H1 (cell line): ENCODE measurements at regions not wholly inside any gene's neighbourhood (a gene's known extent, or its start where the extent isn't known, plus 50 kb on each side); places are given as distances from the start of the nearest gene placed in this dataset.

ENCODE experiments used
- CTCF ChIA-PET: fragments of 300-600 bp; sonication (Branson Sonifier 250); formaldehyde crosslinking; loops from one replicate; lab custom pipeline; 2021; ENCODE audit not compliant: partially characterized antibody; lab: Charles Lee
- POLR2A ChIA-PET: fragments of 300-600 bp; sonication (Branson Sonifier 250); formaldehyde crosslinking; loops from one replicate; lab custom pipeline; 2021; ENCODE audit warnings: inconsistent platforms; ENCODE audit not compliant: partially characterized antibody; lab: Charles Lee
- DNase-seq, 2 experiments: peaks; one replicate each; pipeline versions ENCODE4 v3.0.0 to v3.0.0-alpha.2; 2010 to 2022; ENCODE audit warnings: low spot score in 2 of 2, low read depth in 1 of 2, mixed read lengths in 1 of 2
- FAIRE-seq: peaks from 2 replicates; lab custom pipeline; 2011; peaks lifted over from hg19 to GRCh38; lab: Jason Lieb, UNC
- H2AFZ ChIP-seq: 2 replicates; pipeline ENCODE4 v1.8.1; 2012; ENCODE audit warnings: low read length, inconsistent platforms
- H2AK5ac ChIP-seq: 2 replicates; pipeline ENCODE4 v1.6.1; 2013; ENCODE audit warnings: low read depth, low read length
- H2BK120ac ChIP-seq: replicated peaks from 2 replicates; pipeline ENCODE3; 2013; ENCODE audit warnings: low read depth, low read length, inconsistent platforms
- H2BK12ac ChIP-seq: 2 replicates; pipeline ENCODE4 v1.6.1; 2013; ENCODE audit warnings: low read depth, low read length
- H2BK15ac ChIP-seq: 2 replicates; pipeline ENCODE4 v1.6.1; 2013; ENCODE audit warnings: low read length
- H2BK20ac ChIP-seq: 2 replicates; pipeline ENCODE4 v1.6.1; 2013; ENCODE audit warnings: low read length
- H2BK5ac ChIP-seq: 2 replicates; pipeline ENCODE4 v1.6.1; 2013; ENCODE audit warnings: low read depth, low read length
- H3K14ac ChIP-seq: 2 replicates; pipeline ENCODE4 v1.6.1; 2013; ENCODE audit warnings: inconsistent platforms; ENCODE audit not compliant: insufficient read length
- H3K18ac ChIP-seq: 2 replicates; pipeline ENCODE4 v1.6.1; 2013; ENCODE audit warnings: low read length; ENCODE audit errors: extremely low read depth
- H3K23ac ChIP-seq: 2 replicates; pipeline ENCODE4 v1.6.1; 2013; ENCODE audit warnings: inconsistent platforms; ENCODE audit not compliant: insufficient read length
- H3K23me2 ChIP-seq: 2 replicates; pipeline ENCODE4 v1.6.1; 2013; ENCODE audit warnings: low read depth, low read length
- H3K27ac ChIP-seq: 2 replicates; pipeline ENCODE4 v1.6.1; 2011; ENCODE audit warnings: low read depth, low read length, inconsistent platforms
- H3K27me3 ChIP-seq, 4 experiments: replicated peaks in 1 of 4; 1 replicate in 1 of 4; 2 replicates in 3 of 4; pipeline versions ENCODE4 v1.6.1 to v1.8.1; 2011 to 2013; ENCODE audit warnings: low read length in 3 of 4, mild to moderate bottlenecking in 3 of 4, inconsistent platforms in 2 of 4, mixed read lengths in 2 of 4, moderate library complexity in 1 of 4; ENCODE audit not compliant: control insufficient read depth in 3 of 4, insufficient read depth in 3 of 4; ENCODE audit errors: extremely low read depth in 1 of 4
- H3K36me3 ChIP-seq, 4 experiments: 2 replicates each; pipeline versions ENCODE4 v1.6.1 to v1.8.1; 2011 to 2013; ENCODE audit warnings: mild to moderate bottlenecking in 4 of 4, low read length in 3 of 4, moderate library complexity in 2 of 4, control low read depth in 1 of 4, inconsistent platforms in 1 of 4; ENCODE audit not compliant: insufficient read depth in 4 of 4, control insufficient read depth in 2 of 4
- H3K4ac ChIP-seq: replicated peaks from 2 replicates; pipeline ENCODE3; 2013; ENCODE audit warnings: low read length, low read depth, mixed read lengths, inconsistent platforms; ENCODE audit not compliant: insufficient read length
- H3K4me1 ChIP-seq, 4 experiments: replicated peaks in 1 of 4; 1 replicate in 1 of 4; 2 replicates in 3 of 4; pipeline versions ENCODE4 v1.6.1 to v1.8.1; 2011 to 2013; ENCODE audit warnings: low read length in 3 of 4, inconsistent platforms in 2 of 4, mixed read lengths in 1 of 4; ENCODE audit not compliant: insufficient read depth in 4 of 4, control insufficient read depth in 3 of 4
- H3K4me2 ChIP-seq, 2 experiments: 2 replicates each; pipeline versions ENCODE4 v1.6.1 to v1.8.1; 2011 to 2013; ENCODE audit warnings: low read depth in 2 of 2, low read length in 2 of 2, control low read depth in 1 of 2, inconsistent platforms in 1 of 2, mild to moderate bottlenecking in 1 of 2; ENCODE audit not compliant: insufficient read depth in 1 of 2
- H3K4me3 ChIP-seq, 4 experiments: fragments of 200-600, 300-600 bp in 1 of 4; sonication (generic), shearing (Covaris generic), sonication (Bioruptor Twin) in 1 of 4; 2 replicates each; pipeline versions ENCODE4 v1.5.1 to v1.8.1; 2011 to 2016; ENCODE audit warnings: low read length in 4 of 4, low read depth in 3 of 4, control low read depth in 2 of 4, inconsistent platforms in 2 of 4, mild to moderate bottlenecking in 2 of 4, mixed read lengths in 1 of 4, moderate library complexity in 1 of 4; ENCODE audit not compliant: insufficient read depth in 2 of 4; ENCODE audit errors: extremely low read depth in 1 of 4
- H3K56ac ChIP-seq: replicated peaks from 2 replicates; pipeline ENCODE3; 2013; ENCODE audit warnings: low read depth, mild to moderate bottlenecking, mixed read lengths, low read length, inconsistent platforms; ENCODE audit not compliant: insufficient read length
- H3K79me1 ChIP-seq: 2 replicates; pipeline ENCODE4 v1.6.1; 2013; ENCODE audit warnings: low read depth, low read length, control low read depth
- H3K79me2 ChIP-seq, 2 experiments: 2 replicates each; pipeline versions ENCODE4 v1.6.1 to v1.8.1; 2012 to 2013; ENCODE audit warnings: low read length in 2 of 2, mild to moderate bottlenecking in 2 of 2, inconsistent platforms in 1 of 2; ENCODE audit not compliant: insufficient read depth in 2 of 2, control insufficient read depth in 1 of 2
- H3K9ac ChIP-seq, 4 experiments: replicated peaks in 1 of 4; 1 replicate in 1 of 4; 2 replicates in 3 of 4; pipeline versions ENCODE4 v1.6.1 to v1.8.1; 2011 to 2013; ENCODE audit warnings: low read depth in 3 of 4, low read length in 3 of 4, control low read depth in 2 of 4, mild to moderate bottlenecking in 2 of 4, moderate library complexity in 2 of 4, inconsistent platforms in 1 of 4; ENCODE audit errors: extremely low read depth in 1 of 4
- H3K9me3 ChIP-seq, 2 experiments: 2 replicates each; pipeline versions ENCODE4 v1.6.1 to v1.8.1; 2012 to 2013; ENCODE audit warnings: mild to moderate bottlenecking in 2 of 2, moderate library complexity in 2 of 2, control low read depth in 1 of 2, inconsistent platforms in 1 of 2, low read depth in 1 of 2, low read length in 1 of 2, mixed read lengths in 1 of 2; ENCODE audit not compliant: insufficient read depth in 2 of 2
- H4K20me1 ChIP-seq, 2 experiments: replicated peaks in 1 of 2; 2 replicates each; pipeline versions ENCODE3 to v1.8.1; 2011 to 2013; ENCODE audit warnings: inconsistent platforms in 2 of 2, low read length in 2 of 2, mild to moderate bottlenecking in 1 of 2; ENCODE audit not compliant: insufficient read depth in 2 of 2, control insufficient read depth in 1 of 2
- H4K5ac ChIP-seq: 2 replicates; pipeline ENCODE4 v1.6.1; 2013; ENCODE audit warnings: low read length, low read depth, mixed read lengths, inconsistent platforms; ENCODE audit not compliant: insufficient read length
- H4K8ac ChIP-seq: 2 replicates; pipeline ENCODE4 v1.8.0; 2013; ENCODE audit warnings: mild to moderate bottlenecking, moderate library complexity, low read length, inconsistent platforms; ENCODE audit not compliant: insufficient read depth; ENCODE audit errors: extremely low read depth
- H4K91ac ChIP-seq: replicated peaks from 2 replicates; pipeline ENCODE3; 2013; ENCODE audit warnings: low read length, mixed read lengths, inconsistent platforms; ENCODE audit not compliant: insufficient read length
- ATF2 ChIP-seq: IDR thresholded peaks from 2 replicates; pipeline ENCODE4 v1.6.1; 2012; ENCODE audit warnings: low read length, inconsistent platforms
- BACH1 ChIP-seq: IDR thresholded peaks from 2 replicates; pipeline ENCODE4 v1.6.1; 2012; ENCODE audit warnings: low read length, improper control_type of control experiment
- BCL11A ChIP-seq, 2 experiments: IDR thresholded peaks; one replicate each; pipeline ENCODE4 v1.6.1; 2011; ENCODE audit warnings: low read depth in 2 of 2, low read length in 2 of 2, mild to moderate bottlenecking in 2 of 2
- CBX5 ChIP-seq: fragments of 300-800, 300-1000 bp; sonication (generic); IDR thresholded peaks from 2 replicates; pipeline ENCODE4 v1.7.1; 2016; ENCODE audit warnings: antibody characterized with exemption, low read length, low read depth
- EGR1 ChIP-seq: IDR thresholded peaks from 2 replicates; pipeline ENCODE4 v1.6.1; 2011; ENCODE audit warnings: low read depth, low read length, borderline replicate concordance
- GTF2F1 ChIP-seq: IDR thresholded peaks from 2 replicates; pipeline ENCODE4 v1.6.1; 2012; ENCODE audit warnings: low read depth, low read length, improper control_type of control experiment, borderline replicate concordance
- KDM4A ChIP-seq: IDR thresholded peaks from one replicate; pipeline ENCODE4 v1.7.1; 2012; ENCODE audit warnings: low read depth, mild to moderate bottlenecking, moderate library complexity, low read length, inconsistent platforms; ENCODE audit not compliant: severe bottlenecking
- RAD21 ChIP-seq, 2 experiments: IDR thresholded peaks in 1 of 2; conservative IDR thresholded peaks in 1 of 2; 2 replicates each; pipeline ENCODE4 v1.6.1; 2011; ENCODE audit warnings: low read depth in 2 of 2, low read length in 2 of 2, improper control_type of control experiment in 1 of 2, inconsistent platforms in 1 of 2, mild to moderate bottlenecking in 1 of 2, moderate library complexity in 1 of 2
- SIN3A ChIP-seq, 2 experiments: IDR thresholded peaks in 1 of 2; conservative IDR thresholded peaks in 1 of 2; 2 replicates each; pipeline ENCODE4 v1.6.1; 2011 to 2012; ENCODE audit warnings: low read length in 2 of 2, improper control_type of control experiment in 1 of 2, low read depth in 1 of 2, mild to moderate bottlenecking in 1 of 2
- TEAD4 ChIP-seq: IDR thresholded peaks from 2 replicates; pipeline ENCODE4 v1.6.1; 2012; ENCODE audit warnings: low read depth, low read length, inconsistent platforms, mixed read lengths
- YY1 ChIP-seq: IDR thresholded peaks from 2 replicates; pipeline ENCODE4 v1.6.1; 2011; ENCODE audit warnings: low read depth, mild to moderate bottlenecking, low read length
- WGBS, 2 experiments: shearing (Covaris generic) in 1 of 2; methylation state at CpG; one replicate each; pipeline versions ENCODE4 v1.1.6 to v1.1.7; 2013 to 2015; ENCODE audit warnings: low lambda C conversion rate in 2 of 2, mixed read lengths in 2 of 2, inconsistent platforms in 1 of 2, low coverage in 1 of 2, missing lambda C conversion rate in 1 of 2; ENCODE audit not compliant: insufficient replicate concordance in 2 of 2, insufficient coverage in 1 of 2, insufficient read length in 1 of 2; ENCODE audit errors: extremely low coverage in 1 of 2, missing lambda C conversion rate in 1 of 2; 5-methylcytosine and 5-hydroxymethylcytosine counted together

- H4K8ac ChIP-seq, result no peak overlapping the region
- no peak overlapping the region for H2BK5ac ChIP-seq
- WGBS, 2 experiments, result 85% methylated on average over 10 of the region's 10 CpGs; no CpG with 5 or more reads in 1 of the 2 experiments
- H3K36me3 ChIP-seq, result no peaks in the 10 kb centered on the region
- no peaks in the 10 kb centered on the region for H3K79me2 ChIP-seq
- no peak overlapping the region for H2BK12ac ChIP-seq
- H3K27ac ChIP-seq, result no peak overlapping the region
- H2BK15ac ChIP-seq, result no peak overlapping the region
- no peak overlapping the region for H3K23ac ChIP-seq
- CTCF ChIA-PET, result no interaction called here
- H4K91ac ChIP-seq, result no peak overlapping the region
- no peak overlapping the region for H2AK5ac ChIP-seq
- H2AFZ ChIP-seq, result no peak overlapping the region
- POLR2A ChIA-PET, result no interaction called here
- H3K9ac ChIP-seq, result no peak overlapping the region
- H3K4ac ChIP-seq, result no peak overlapping the region
- no peaks in the 10 kb centered on the region for H3K4me1 ChIP-seq
- no peak overlapping the region for H3K18ac ChIP-seq
- H4K20me1 ChIP-seq, result no peaks in the 10 kb centered on the region
- DNase-seq (no peak), FAIRE-seq (no peak)
- no peaks in the 10 kb centered on the region for H3K9me3 ChIP-seq
- H3K14ac ChIP-seq, result no peak overlapping the region
- H2BK120ac ChIP-seq, result no peak overlapping the region
- no peaks in the 10 kb centered on the region for H3K79me1 ChIP-seq
- H4K5ac ChIP-seq, result no peak overlapping the region
- no peak overlapping the region for H3K4me2 ChIP-seq
- no peaks in the 10 kb centered on the region for H3K23me2 ChIP-seq
- H2BK20ac ChIP-seq, result no peak overlapping the region
- H3K56ac ChIP-seq, result no peak overlapping the region
- no peaks in the 10 kb centered on the region for H3K27me3 ChIP-seq
- H3K4me3 ChIP-seq, result no peak overlapping the region
- TF ChIP-seq TEAD4, result no peak
- TF ChIP-seq RAD21 (IDR thresholded peaks at IDR 0.05 in 1 of 2, conservative IDR thresholded peaks at IDR 0.05 in 1 of 2; ENCODE audit: low read depth in 2 of 2, low read length in 2 of 2), result no peak
- TF ChIP-seq SIN3A (conservative IDR thresholded peaks at IDR 0.05 in 1 of 2, IDR thresholded peaks at IDR 0.05 in 1 of 2; ENCODE audit: low read depth in 1 of 2, low read length in 2 of 2), result no peak
- no peak for TF ChIP-seq GTF2F1
- TF ChIP-seq KDM4A, result no peak
- no peak for TF ChIP-seq BACH1
- no peak for TF ChIP-seq ATF2
- TF ChIP-seq BCL11A (IDR thresholded peaks at IDR 0.05; ENCODE audit: low read depth in 2 of 2, low read length in 2 of 2), result no peak
- TF ChIP-seq YY1, result no peak
- TF ChIP-seq CBX5, result no peak
- TF ChIP-seq EGR1, result no peak
These were observed 475.2 kb downstream of the EPHA4 start for GRCh38 chr2:221096706-221097567.
